Nephron progenitor cell (in vitro differentiated cells): ENCODE measurements at regions not wholly inside any gene's neighbourhood (a gene's known extent, or its start where the extent isn't known, plus 50 kb on each side); places are given as distances from the start of the nearest gene placed in this dataset.

ENCODE experiments used
- DNase-seq: peaks from one replicate; pipeline ENCODE4 v3.0.0; 2021
- H3K27ac Mint-ChIP-seq: 2 replicates; pipeline ENCODE4 v1.8.0; 2021; ENCODE audit warnings: mild to moderate bottlenecking, moderate library complexity, mixed read lengths
- H3K27me3 Mint-ChIP-seq: 2 replicates; pipeline ENCODE4 v1.8.0; 2021; ENCODE audit warnings: mild to moderate bottlenecking, low read depth, mixed read lengths; ENCODE audit not compliant: poor library complexity
- H3K36me3 Mint-ChIP-seq: 2 replicates; pipeline ENCODE4 v1.8.0; 2021; ENCODE audit warnings: low read depth, mixed read lengths
- H3K4me1 Mint-ChIP-seq: 2 replicates; pipeline ENCODE4 v1.8.0; 2021; ENCODE audit warnings: mixed read lengths
- H3K4me3 Mint-ChIP-seq: 2 replicates; pipeline ENCODE4 v1.8.0; 2021; ENCODE audit warnings: mild to moderate bottlenecking, moderate library complexity, mixed read lengths
- H3K9me3 Mint-ChIP-seq: 2 replicates; pipeline ENCODE4 v1.8.0; 2021; ENCODE audit warnings: mild to moderate bottlenecking, moderate library complexity, mixed read lengths
- TF ChIP-seq, protein P1 (sequence below): fragments of 200-600 bp; sonication (generic); IDR thresholded peaks from 2 replicates; pipeline ENCODE4 v1.5.0; 2021; ENCODE audit warnings: antibody characterized with exemption

DNA sequence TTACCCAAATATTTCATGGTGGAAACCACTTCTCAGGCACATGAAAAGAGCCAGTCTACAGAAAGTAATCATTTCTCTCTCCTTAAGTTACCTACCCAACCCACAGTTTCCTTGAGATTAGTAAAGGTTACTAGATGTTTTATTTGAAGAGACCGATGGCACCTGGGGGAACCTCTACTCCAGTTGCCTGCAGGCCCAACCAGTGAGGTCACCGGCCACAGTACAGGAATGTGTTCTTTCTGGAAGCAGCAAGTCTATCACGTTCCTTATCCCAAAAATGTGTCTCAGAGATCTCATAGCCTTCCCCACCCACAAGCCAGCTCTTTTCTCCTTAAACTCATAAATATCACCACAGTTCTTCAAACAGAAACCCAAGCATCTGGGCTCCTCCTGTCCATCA, 316.1 kb downstream of the COG6 start:
- H3K4me3 Mint-ChIP-seq: no peak overlapping the region
- H3K9me3 Mint-ChIP-seq: no peaks in the 10 kb centered on the region
- no peaks in the 10 kb centered on the region for H3K4me1 Mint-ChIP-seq
- TF ChIP-seq, protein P1, sequence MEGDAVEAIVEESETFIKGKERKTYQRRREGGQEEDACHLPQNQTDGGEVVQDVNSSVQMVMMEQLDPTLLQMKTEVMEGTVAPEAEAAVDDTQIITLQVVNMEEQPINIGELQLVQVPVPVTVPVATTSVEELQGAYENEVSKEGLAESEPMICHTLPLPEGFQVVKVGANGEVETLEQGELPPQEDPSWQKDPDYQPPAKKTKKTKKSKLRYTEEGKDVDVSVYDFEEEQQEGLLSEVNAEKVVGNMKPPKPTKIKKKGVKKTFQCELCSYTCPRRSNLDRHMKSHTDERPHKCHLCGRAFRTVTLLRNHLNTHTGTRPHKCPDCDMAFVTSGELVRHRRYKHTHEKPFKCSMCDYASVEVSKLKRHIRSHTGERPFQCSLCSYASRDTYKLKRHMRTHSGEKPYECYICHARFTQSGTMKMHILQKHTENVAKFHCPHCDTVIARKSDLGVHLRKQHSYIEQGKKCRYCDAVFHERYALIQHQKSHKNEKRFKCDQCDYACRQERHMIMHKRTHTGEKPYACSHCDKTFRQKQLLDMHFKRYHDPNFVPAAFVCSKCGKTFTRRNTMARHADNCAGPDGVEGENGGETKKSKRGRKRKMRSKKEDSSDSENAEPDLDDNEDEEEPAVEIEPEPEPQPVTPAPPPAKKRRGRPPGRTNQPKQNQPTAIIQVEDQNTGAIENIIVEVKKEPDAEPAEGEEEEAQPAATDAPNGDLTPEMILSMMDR: no peak
- no peak for DNase-seq
- H3K27ac Mint-ChIP-seq: no peak overlapping the region
- H3K36me3 Mint-ChIP-seq: no peaks in the 10 kb centered on the region
- no peaks in the 10 kb centered on the region for H3K27me3 Mint-ChIP-seq

DNA sequence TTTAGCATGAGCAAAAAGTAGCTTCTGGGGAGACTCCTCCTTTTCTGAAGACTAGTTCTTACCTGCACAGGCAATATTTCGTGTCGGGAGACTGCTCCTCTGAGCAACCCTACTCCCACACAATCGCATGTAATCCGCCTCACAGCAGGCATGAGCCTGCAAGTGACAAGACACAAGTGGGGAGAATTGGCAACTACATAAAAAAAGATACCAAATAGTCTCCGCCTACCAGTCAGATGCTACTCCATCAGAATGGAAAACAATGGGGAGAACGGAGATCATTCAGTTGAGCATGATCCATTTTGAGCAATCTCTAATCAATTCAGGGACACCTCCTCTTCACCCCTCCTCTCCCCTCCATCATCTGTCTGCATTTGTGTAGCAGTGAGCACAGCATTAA, 321.0 kb downstream of the COG6 start:
- H3K9me3 Mint-ChIP-seq: no peaks in the 10 kb centered on the region
- DNase-seq: no peak
- no peaks in the 10 kb centered on the region for H3K36me3 Mint-ChIP-seq
- TF ChIP-seq, protein P1: no peak
- no peaks in the 10 kb centered on the region for H3K27me3 Mint-ChIP-seq
- H3K4me1 Mint-ChIP-seq: no peaks in the 10 kb centered on the region
- H3K4me3 Mint-ChIP-seq: no peak overlapping the region
- no peak overlapping the region for H3K27ac Mint-ChIP-seq

DNA sequence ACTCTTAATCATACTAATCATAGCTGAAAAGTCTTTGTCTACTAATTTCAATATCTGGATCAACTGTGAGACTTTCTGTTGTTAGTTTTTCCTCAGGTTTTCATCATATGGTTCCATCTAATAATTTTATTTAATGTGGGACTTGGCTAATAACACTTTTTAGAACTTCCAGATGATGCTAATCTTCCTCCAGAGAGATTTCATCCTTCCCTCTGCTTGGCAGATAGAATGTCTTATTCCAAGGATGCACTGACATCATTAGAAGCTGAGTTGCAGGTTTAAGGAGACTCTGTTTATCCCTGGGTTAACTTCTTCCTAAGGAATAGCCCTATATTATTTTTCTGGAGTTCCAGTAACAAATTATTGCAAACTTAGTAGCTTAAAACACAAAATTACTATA, 325.6 kb downstream of the COG6 start:
- TF ChIP-seq, protein P1: no peak

DNA sequence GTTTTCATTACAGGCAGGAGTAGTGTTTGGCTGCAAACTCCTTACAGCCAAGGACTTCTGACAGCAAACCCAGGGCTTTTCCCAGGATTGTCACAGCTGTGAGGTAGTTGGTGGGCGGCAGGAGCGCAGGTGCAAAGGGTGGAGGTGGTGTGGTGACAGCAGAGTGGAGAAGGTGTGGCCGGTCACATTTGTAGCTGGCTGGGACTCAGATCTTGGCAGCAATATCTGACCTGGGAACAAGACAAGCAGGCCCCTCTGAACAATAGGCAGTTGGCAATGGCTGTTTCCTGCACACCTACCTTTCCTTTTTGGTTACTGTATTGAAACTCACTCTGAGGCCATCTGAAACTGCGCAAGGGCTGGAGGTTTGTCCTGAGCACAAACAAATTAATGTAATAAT, 327.3 kb downstream of the COG6 start:
- H3K27me3 Mint-ChIP-seq: peaks cover 3% of the 10 kb centered on the region
- TF ChIP-seq, protein P1: no peak
- no peak overlapping the region for H3K27ac Mint-ChIP-seq

More for the DNA sequence above, 325.6 kb downstream of the COG6 start:
- H3K4me1 Mint-ChIP-seq: no peaks in the 10 kb centered on the region
- no peak overlapping the region for H3K27ac Mint-ChIP-seq
- H3K27me3 Mint-ChIP-seq: peaks cover 3% of the 10 kb centered on the region
- no peak for DNase-seq
- H3K36me3 Mint-ChIP-seq: no peaks in the 10 kb centered on the region
- no peak overlapping the region for H3K4me3 Mint-ChIP-seq
- peaks cover 7% of the 10 kb centered on the region for H3K9me3 Mint-ChIP-seq

DNA sequence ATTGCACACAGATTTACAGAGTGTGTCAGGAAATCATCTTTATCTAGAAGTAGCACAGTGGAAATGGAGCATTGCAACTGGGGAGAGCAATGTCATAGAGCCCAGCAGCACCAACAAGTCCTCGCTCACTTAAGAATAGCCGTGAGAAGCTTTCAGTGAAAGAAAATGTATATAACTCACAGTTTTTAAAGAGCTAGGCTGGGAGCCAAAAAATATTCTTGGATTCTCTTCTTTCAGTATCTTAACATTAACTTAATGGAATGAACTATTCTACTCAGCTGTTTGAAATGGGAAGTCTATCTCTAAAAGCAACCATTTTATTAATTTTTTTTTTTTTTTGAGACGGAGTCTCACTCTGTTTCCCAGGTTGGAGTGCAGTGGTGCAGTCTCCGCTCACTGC, 329.6 kb downstream of the COG6 start:
- Mint-ChIP-seq H3K36me3 (no peaks in the 10 kb centered on the region), H3K27me3 (peaks cover 3% of the 10 kb centered on the region)

More for the DNA sequence above, 327.3 kb downstream of the COG6 start:
- H3K4me3 Mint-ChIP-seq: no peak overlapping the region
- no peaks in the 10 kb centered on the region for H3K36me3 Mint-ChIP-seq
- DNase-seq: no peak
- H3K9me3 Mint-ChIP-seq: peaks cover 8% of the 10 kb centered on the region
- no peaks in the 10 kb centered on the region for H3K4me1 Mint-ChIP-seq

DNA sequence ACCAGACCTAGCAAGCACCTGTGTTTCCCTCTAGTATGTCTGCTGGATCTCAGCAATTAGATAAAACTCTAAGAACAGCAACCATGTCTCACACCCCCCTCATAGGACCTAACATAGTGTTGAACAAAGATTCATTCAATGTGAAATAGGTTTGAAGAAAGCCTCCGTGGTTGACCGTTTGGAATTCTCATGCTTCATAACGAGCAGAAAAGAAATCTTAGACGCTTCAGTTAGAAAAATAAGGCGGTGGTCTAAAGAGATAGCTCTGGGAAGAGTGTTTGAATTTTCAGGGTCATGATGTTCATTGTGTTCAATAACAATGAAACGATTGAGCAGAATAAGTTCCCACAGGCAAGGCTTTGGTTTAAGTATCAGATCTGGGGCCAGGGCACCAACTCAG, 332.9 kb downstream of the COG6 start:
- Mint-ChIP-seq H3K4me3 (no peak overlapping the region), H3K27me3 (no peaks in the 10 kb centered on the region), H3K4me1 (no peaks in the 10 kb centered on the region), H3K36me3 (no peaks in the 10 kb centered on the region), H3K27ac (no peak overlapping the region), H3K9me3 (peaks cover 4% of the 10 kb centered on the region)
- DNase-seq: no peak
- TF ChIP-seq, protein P1: no peak

More for the DNA sequence above, 329.6 kb downstream of the COG6 start:
- Mint-ChIP-seq H3K4me3 (no peak overlapping the region), H3K9me3 (peaks cover 8% of the 10 kb centered on the region), H3K4me1 (no peaks in the 10 kb centered on the region), H3K27ac (no peak overlapping the region)
- no peak for DNase-seq
- TF ChIP-seq, protein P1: no peak
